ENCODE measurements at regions not wholly inside any gene's neighbourhood (a gene's known extent, or its start where the extent isn't known, plus 50 kb on each side); places are given as distances from the start of the nearest gene placed in this dataset.

DNA sequence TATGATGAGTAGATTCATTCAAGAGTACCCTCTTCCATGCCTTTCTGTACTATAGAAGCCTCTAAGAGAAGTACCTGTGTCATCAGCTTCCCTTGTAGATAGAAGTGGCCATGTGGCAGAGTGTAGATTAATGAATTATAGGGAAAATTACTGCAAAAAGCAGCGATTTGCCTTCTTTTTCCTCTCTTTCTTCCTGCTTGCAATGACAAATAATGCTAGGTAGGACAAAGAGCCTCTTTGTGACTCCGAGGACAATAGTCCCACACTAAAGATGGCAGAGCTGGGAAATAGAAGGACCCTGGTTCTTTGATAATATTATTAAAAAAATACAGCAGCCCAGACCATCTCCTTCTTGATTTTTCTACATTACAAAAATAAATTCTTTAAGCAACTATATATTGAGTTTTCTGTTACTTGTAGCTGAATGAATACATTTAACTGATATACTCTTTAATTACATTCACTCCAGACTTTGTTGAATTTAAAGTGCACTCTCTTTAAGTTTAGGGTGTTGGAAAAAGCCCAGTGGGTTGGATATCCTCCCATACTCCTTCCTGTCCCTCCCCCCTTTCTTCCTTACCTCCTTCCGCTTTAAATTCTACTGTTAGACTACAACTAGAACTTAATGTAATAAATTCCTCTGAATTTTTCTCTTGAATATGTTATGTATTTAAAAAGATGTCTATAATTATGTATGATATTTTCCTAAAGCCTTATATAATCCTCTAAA is 198.2 kb upstream of the APP start:
- TF ChIP-seq EP300 (IDR thresholded peaks at IDR 0.05; ENCODE audit: low read depth) = no peak
- TF ChIP-seq, protein P1, sequence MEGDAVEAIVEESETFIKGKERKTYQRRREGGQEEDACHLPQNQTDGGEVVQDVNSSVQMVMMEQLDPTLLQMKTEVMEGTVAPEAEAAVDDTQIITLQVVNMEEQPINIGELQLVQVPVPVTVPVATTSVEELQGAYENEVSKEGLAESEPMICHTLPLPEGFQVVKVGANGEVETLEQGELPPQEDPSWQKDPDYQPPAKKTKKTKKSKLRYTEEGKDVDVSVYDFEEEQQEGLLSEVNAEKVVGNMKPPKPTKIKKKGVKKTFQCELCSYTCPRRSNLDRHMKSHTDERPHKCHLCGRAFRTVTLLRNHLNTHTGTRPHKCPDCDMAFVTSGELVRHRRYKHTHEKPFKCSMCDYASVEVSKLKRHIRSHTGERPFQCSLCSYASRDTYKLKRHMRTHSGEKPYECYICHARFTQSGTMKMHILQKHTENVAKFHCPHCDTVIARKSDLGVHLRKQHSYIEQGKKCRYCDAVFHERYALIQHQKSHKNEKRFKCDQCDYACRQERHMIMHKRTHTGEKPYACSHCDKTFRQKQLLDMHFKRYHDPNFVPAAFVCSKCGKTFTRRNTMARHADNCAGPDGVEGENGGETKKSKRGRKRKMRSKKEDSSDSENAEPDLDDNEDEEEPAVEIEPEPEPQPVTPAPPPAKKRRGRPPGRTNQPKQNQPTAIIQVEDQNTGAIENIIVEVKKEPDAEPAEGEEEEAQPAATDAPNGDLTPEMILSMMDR (IDR thresholded peaks at IDR 0.05) = no peak
- TF ChIP-seq POLR2AphosphoS5 (IDR thresholded peaks at IDR 0.05) = no peak
- TF ChIP-seq POLR2A (IDR thresholded peaks at IDR 0.05) = no peak

All from transverse colon (tissue), 4 donors.